DND-41 (cell line): ENCODE measurements at regions not wholly inside any gene's neighbourhood (a gene's known extent, or its start where the extent isn't known, plus 50 kb on each side); places are given as distances from the start of the nearest gene placed in this dataset.

ENCODE experiments used
- CTCF ChIP-seq: IDR thresholded peaks from 2 replicates; pipeline ENCODE4 v1.5.1; 2012; ENCODE audit warnings: borderline replicate concordance, low read length, moderate library complexity, mild to moderate bottlenecking; ENCODE audit not compliant: poor library complexity, severe bottlenecking; ENCODE audit errors: extremely low read depth
- EZH2 ChIP-seq: IDR thresholded peaks from 3 replicates; pipeline ENCODE4 v1.6.1; 2012; ENCODE audit warnings: borderline replicate concordance, low read depth, mild to moderate bottlenecking, moderate library complexity, low read length, inconsistent platforms; ENCODE audit not compliant: severe bottlenecking

- no peak for TF ChIP-seq EZH2
- TF ChIP-seq CTCF: no peak
These were observed 104.0 kb downstream of the CPZ start for GRCh38 chr4:8696369-8697127.
